H1 (cell line): ENCODE measurements at regions not wholly inside any gene's neighbourhood (a gene's known extent, or its start where the extent isn't known, plus 50 kb on each side); places are given as distances from the start of the nearest gene placed in this dataset.

Experiments used
- CTCF ChIA-PET: fragments of 300-600 bp; sonication (Branson Sonifier 250); formaldehyde crosslinking; loops from one replicate; lab custom pipeline; 2021; ENCODE audit not compliant: partially characterized antibody; lab: Charles Lee
- POLR2A ChIA-PET: fragments of 300-600 bp; sonication (Branson Sonifier 250); formaldehyde crosslinking; loops from one replicate; lab custom pipeline; 2021; ENCODE audit warnings: inconsistent platforms; ENCODE audit not compliant: partially characterized antibody; lab: Charles Lee
- DNase-seq, 2 experiments: peaks; one replicate each; pipeline versions ENCODE4 v3.0.0 to v3.0.0-alpha.2; 2010 to 2022; ENCODE audit warnings: low spot score in 2 of 2, low read depth in 1 of 2, mixed read lengths in 1 of 2
- FAIRE-seq: peaks from 2 replicates; lab custom pipeline; 2011; peaks lifted over from hg19 to GRCh38; lab: Jason Lieb, UNC
- H2AFZ ChIP-seq: 2 replicates; pipeline ENCODE4 v1.8.1; 2012; ENCODE audit warnings: low read length, inconsistent platforms
- H2AK5ac ChIP-seq: 2 replicates; pipeline ENCODE4 v1.6.1; 2013; ENCODE audit warnings: low read depth, low read length
- H2BK120ac ChIP-seq: replicated peaks from 2 replicates; pipeline ENCODE3; 2013; ENCODE audit warnings: low read depth, low read length, inconsistent platforms
- H2BK12ac ChIP-seq: 2 replicates; pipeline ENCODE4 v1.6.1; 2013; ENCODE audit warnings: low read depth, low read length
- H2BK15ac ChIP-seq: 2 replicates; pipeline ENCODE4 v1.6.1; 2013; ENCODE audit warnings: low read length
- H2BK20ac ChIP-seq: 2 replicates; pipeline ENCODE4 v1.6.1; 2013; ENCODE audit warnings: low read length
- H2BK5ac ChIP-seq: 2 replicates; pipeline ENCODE4 v1.6.1; 2013; ENCODE audit warnings: low read depth, low read length
- H3K14ac ChIP-seq: 2 replicates; pipeline ENCODE4 v1.6.1; 2013; ENCODE audit warnings: inconsistent platforms; ENCODE audit not compliant: insufficient read length
- H3K18ac ChIP-seq: 2 replicates; pipeline ENCODE4 v1.6.1; 2013; ENCODE audit warnings: low read length; ENCODE audit errors: extremely low read depth
- H3K23ac ChIP-seq: 2 replicates; pipeline ENCODE4 v1.6.1; 2013; ENCODE audit warnings: inconsistent platforms; ENCODE audit not compliant: insufficient read length
- H3K23me2 ChIP-seq: 2 replicates; pipeline ENCODE4 v1.6.1; 2013; ENCODE audit warnings: low read depth, low read length
- H3K27ac ChIP-seq: 2 replicates; pipeline ENCODE4 v1.6.1; 2011; ENCODE audit warnings: low read depth, low read length, inconsistent platforms
- H3K27me3 ChIP-seq, 4 experiments: replicated peaks in 1 of 4; 1 replicate in 1 of 4; 2 replicates in 3 of 4; pipeline versions ENCODE4 v1.6.1 to v1.8.1; 2011 to 2013; ENCODE audit warnings: low read length in 3 of 4, mild to moderate bottlenecking in 3 of 4, inconsistent platforms in 2 of 4, mixed read lengths in 2 of 4, moderate library complexity in 1 of 4; ENCODE audit not compliant: control insufficient read depth in 3 of 4, insufficient read depth in 3 of 4; ENCODE audit errors: extremely low read depth in 1 of 4
- H3K36me3 ChIP-seq, 4 experiments: 2 replicates each; pipeline versions ENCODE4 v1.6.1 to v1.8.1; 2011 to 2013; ENCODE audit warnings: mild to moderate bottlenecking in 4 of 4, low read length in 3 of 4, moderate library complexity in 2 of 4, control low read depth in 1 of 4, inconsistent platforms in 1 of 4; ENCODE audit not compliant: insufficient read depth in 4 of 4, control insufficient read depth in 2 of 4
- H3K4ac ChIP-seq: replicated peaks from 2 replicates; pipeline ENCODE3; 2013; ENCODE audit warnings: low read length, low read depth, mixed read lengths, inconsistent platforms; ENCODE audit not compliant: insufficient read length
- H3K4me1 ChIP-seq, 4 experiments: replicated peaks in 1 of 4; 1 replicate in 1 of 4; 2 replicates in 3 of 4; pipeline versions ENCODE4 v1.6.1 to v1.8.1; 2011 to 2013; ENCODE audit warnings: low read length in 3 of 4, inconsistent platforms in 2 of 4, mixed read lengths in 1 of 4; ENCODE audit not compliant: insufficient read depth in 4 of 4, control insufficient read depth in 3 of 4
- H3K4me2 ChIP-seq, 2 experiments: 2 replicates each; pipeline versions ENCODE4 v1.6.1 to v1.8.1; 2011 to 2013; ENCODE audit warnings: low read depth in 2 of 2, low read length in 2 of 2, control low read depth in 1 of 2, inconsistent platforms in 1 of 2, mild to moderate bottlenecking in 1 of 2; ENCODE audit not compliant: insufficient read depth in 1 of 2
- H3K4me3 ChIP-seq, 4 experiments: fragments of 200-600, 300-600 bp in 1 of 4; sonication (generic), shearing (Covaris generic), sonication (Bioruptor Twin) in 1 of 4; 2 replicates each; pipeline versions ENCODE4 v1.5.1 to v1.8.1; 2011 to 2016; ENCODE audit warnings: low read length in 4 of 4, low read depth in 3 of 4, control low read depth in 2 of 4, inconsistent platforms in 2 of 4, mild to moderate bottlenecking in 2 of 4, mixed read lengths in 1 of 4, moderate library complexity in 1 of 4; ENCODE audit not compliant: insufficient read depth in 2 of 4; ENCODE audit errors: extremely low read depth in 1 of 4
- H3K56ac ChIP-seq: replicated peaks from 2 replicates; pipeline ENCODE3; 2013; ENCODE audit warnings: low read depth, mild to moderate bottlenecking, mixed read lengths, low read length, inconsistent platforms; ENCODE audit not compliant: insufficient read length
- H3K79me1 ChIP-seq: 2 replicates; pipeline ENCODE4 v1.6.1; 2013; ENCODE audit warnings: low read depth, low read length, control low read depth
- H3K79me2 ChIP-seq, 2 experiments: 2 replicates each; pipeline versions ENCODE4 v1.6.1 to v1.8.1; 2012 to 2013; ENCODE audit warnings: low read length in 2 of 2, mild to moderate bottlenecking in 2 of 2, inconsistent platforms in 1 of 2; ENCODE audit not compliant: insufficient read depth in 2 of 2, control insufficient read depth in 1 of 2
- H3K9ac ChIP-seq, 4 experiments: replicated peaks in 1 of 4; 1 replicate in 1 of 4; 2 replicates in 3 of 4; pipeline versions ENCODE4 v1.6.1 to v1.8.1; 2011 to 2013; ENCODE audit warnings: low read depth in 3 of 4, low read length in 3 of 4, control low read depth in 2 of 4, mild to moderate bottlenecking in 2 of 4, moderate library complexity in 2 of 4, inconsistent platforms in 1 of 4; ENCODE audit errors: extremely low read depth in 1 of 4
- H3K9me3 ChIP-seq, 2 experiments: 2 replicates each; pipeline versions ENCODE4 v1.6.1 to v1.8.1; 2012 to 2013; ENCODE audit warnings: mild to moderate bottlenecking in 2 of 2, moderate library complexity in 2 of 2, control low read depth in 1 of 2, inconsistent platforms in 1 of 2, low read depth in 1 of 2, low read length in 1 of 2, mixed read lengths in 1 of 2; ENCODE audit not compliant: insufficient read depth in 2 of 2
- H4K20me1 ChIP-seq, 2 experiments: replicated peaks in 1 of 2; 2 replicates each; pipeline versions ENCODE3 to v1.8.1; 2011 to 2013; ENCODE audit warnings: inconsistent platforms in 2 of 2, low read length in 2 of 2, mild to moderate bottlenecking in 1 of 2; ENCODE audit not compliant: insufficient read depth in 2 of 2, control insufficient read depth in 1 of 2
- H4K5ac ChIP-seq: 2 replicates; pipeline ENCODE4 v1.6.1; 2013; ENCODE audit warnings: low read length, low read depth, mixed read lengths, inconsistent platforms; ENCODE audit not compliant: insufficient read length
- H4K8ac ChIP-seq: 2 replicates; pipeline ENCODE4 v1.8.0; 2013; ENCODE audit warnings: mild to moderate bottlenecking, moderate library complexity, low read length, inconsistent platforms; ENCODE audit not compliant: insufficient read depth; ENCODE audit errors: extremely low read depth
- H4K91ac ChIP-seq: replicated peaks from 2 replicates; pipeline ENCODE3; 2013; ENCODE audit warnings: low read length, mixed read lengths, inconsistent platforms; ENCODE audit not compliant: insufficient read length
- CHD1 ChIP-seq: IDR thresholded peaks from 2 replicates; pipeline ENCODE4 v1.6.1; 2012; ENCODE audit warnings: low read depth, low read length, improper control_type of control experiment
- EGR1 ChIP-seq: IDR thresholded peaks from 2 replicates; pipeline ENCODE4 v1.6.1; 2011; ENCODE audit warnings: low read depth, low read length, borderline replicate concordance
- KDM5A ChIP-seq: fragments of 200-600 bp; IDR thresholded peaks from 2 replicates; pipeline ENCODE4 v1.7.1; 2012; ENCODE audit warnings: mild to moderate bottlenecking, low read length, inconsistent platforms, mixed read lengths
- NRF1 ChIP-seq: IDR thresholded peaks from 2 replicates; pipeline ENCODE4 v1.6.1; 2011; ENCODE audit warnings: mild to moderate bottlenecking, low read depth, low read length, improper control_type of control experiment
- TAF7 ChIP-seq: optimal IDR thresholded peaks from 2 replicates; pipeline ENCODE3; 2011; ENCODE audit warnings: low read depth, mild to moderate bottlenecking, inconsistent platforms, low read length, moderate library complexity, borderline replicate concordance
- TCF12 ChIP-seq: IDR thresholded peaks from 2 replicates; pipeline ENCODE4 v1.6.1; 2011; ENCODE audit warnings: low read depth, mild to moderate bottlenecking, low read length
- WGBS, 2 experiments: shearing (Covaris generic) in 1 of 2; methylation state at CpG; one replicate each; pipeline versions ENCODE4 v1.1.6 to v1.1.7; 2013 to 2015; ENCODE audit warnings: low lambda C conversion rate in 2 of 2, mixed read lengths in 2 of 2, inconsistent platforms in 1 of 2, low coverage in 1 of 2, missing lambda C conversion rate in 1 of 2; ENCODE audit not compliant: insufficient replicate concordance in 2 of 2, insufficient coverage in 1 of 2, insufficient read length in 1 of 2; ENCODE audit errors: extremely low coverage in 1 of 2, missing lambda C conversion rate in 1 of 2; 5-methylcytosine and 5-hydroxymethylcytosine counted together

- H3K79me2 ChIP-seq: no peaks in the 10 kb centered on the region
- H3K4me3 ChIP-seq: no peak overlapping the region
- no peak overlapping the region for H2BK20ac ChIP-seq
- H2AK5ac ChIP-seq: no peak overlapping the region
- H4K91ac ChIP-seq: no peak overlapping the region
- H3K18ac ChIP-seq: no peak overlapping the region
- no peak overlapping the region for H3K23ac ChIP-seq
- H2BK120ac ChIP-seq: no peak overlapping the region
- H3K36me3 ChIP-seq: no peaks in the 10 kb centered on the region
- H3K27me3 ChIP-seq: no peaks in the 10 kb centered on the region
- no peak overlapping the region for H4K5ac ChIP-seq
- H2BK12ac ChIP-seq: no peak overlapping the region
- no peaks in the 10 kb centered on the region for H4K20me1 ChIP-seq
- no peaks in the 10 kb centered on the region for H3K23me2 ChIP-seq
- H3K9ac ChIP-seq: no peak overlapping the region
- no peaks in the 10 kb centered on the region for H3K79me1 ChIP-seq
- no peak overlapping the region for H3K56ac ChIP-seq
- DNase-seq: no peak
- no peaks in the 10 kb centered on the region for H3K4me1 ChIP-seq
- no peak overlapping the region for H2AFZ ChIP-seq
- ChIA-PET CTCF (interaction anchor here (0.6 to 2.6 kb wide), 3 partner anchors 96 to 646 kb away, joined by 3 to 9 read pairs (median 3); no protein-coding TSS in a partner anchor), POLR2A (no interaction called here)
- peaks cover 5 to 8% of the 10 kb centered on the region in 2 experiments; a peak in 3 of 4 replicates for H3K9me3 ChIP-seq
- H3K4me2 ChIP-seq: no peak overlapping the region
- 89% methylated on average over 5 of the region's 5 CpGs; no CpG with 5 or more reads in 1 of the 2 experiments for WGBS, 2 experiments
- no peak for FAIRE-seq
- no peak overlapping the region; the same call in 1 of the 2 replicates for H4K8ac ChIP-seq
- H2BK15ac ChIP-seq: no peak overlapping the region
- H3K14ac ChIP-seq: no peak overlapping the region
- no peak overlapping the region for H3K4ac ChIP-seq
- TF ChIP-seq CHD1 (no peak), EGR1 (no peak), KDM5A (no peak), NRF1 (no peak), TAF7 (no peak), TCF12 (no peak)
- H3K27ac ChIP-seq: no peak overlapping the region
- no peak overlapping the region for H2BK5ac ChIP-seq
Observed at GRCh38 chr14:66056268-66056907, 429.8 kb upstream of the CCDC196 start.
